ENCODE measurements at regions not wholly inside any gene's neighbourhood (a gene's known extent, or its start where the extent isn't known, plus 50 kb on each side); places are given as distances from the start of the nearest gene placed in this dataset.
A peak's percentile ranks its signal among the peaks of the same experiment; 100 is the strongest.

- DNase-seq = no peak
Observed at GRCh38 chr20:22652681-22653588, 68.6 kb upstream of the FOXA2 start.

GRCh38 chr20:22653658-22654642 is 69.6 kb upstream of the FOXA2 start:
- DNase-seq = no peak

- no peak for DNase-seq
Observed at GRCh38 chr20:22663528-22664025, 79.2 kb upstream of the FOXA2 start.

GRCh38 chr20:22667198-22667597 is 82.8 kb upstream of the FOXA2 start:
- DNase-seq = no peak

GRCh38 chr20:22672191-22672590 is 87.8 kb upstream of the FOXA2 start:
- no peak for DNase-seq

GRCh38 chr20:22673467-22673866 is 89.1 kb upstream of the FOXA2 start:
- DNase-seq = no peak

- DNase-seq = no peak
Observed at GRCh38 chr20:22675341-22675740, 91.0 kb upstream of the FOXA2 start.

- no peak for DNase-seq
Observed at GRCh38 chr20:22678678-22679077, 94.3 kb upstream of the FOXA2 start.

GRCh38 chr20:22679197-22679596 is 94.8 kb upstream of the FOXA2 start:
- no peak for DNase-seq

GRCh38 chr20:22680031-22680740 is 95.8 kb upstream of the FOXA2 start:
- DNase-seq = no peak

GRCh38 chr20:22681591-22682248 is 97.3 kb upstream of the FOXA2 start:
- no peak for DNase-seq

GRCh38 chr20:22682381-22682780 is 98.0 kb upstream of the FOXA2 start:
- no peak for DNase-seq

GRCh38 chr20:22684072-22684762 is 99.8 kb upstream of the FOXA2 start:
- peak; percentile 44 to 81 for DNase-seq

- no peak for DNase-seq
Observed at GRCh38 chr20:22684763-22685443, 100.5 kb upstream of the FOXA2 start.

GRCh38 chr20:22686097-22686496 is 101.7 kb upstream of the FOXA2 start:
- peak; percentile 11 to 36 for DNase-seq

GRCh38 chr20:22687676-22688349 is 103.4 kb upstream of the FOXA2 start:
- peak; percentile 13 to 16 for DNase-seq

- DNase-seq = peak; percentile 42 to 67
Observed at GRCh38 chr20:22688485-22688884, 104.1 kb upstream of the FOXA2 start.

- no peak for DNase-seq
Observed at GRCh38 chr20:22689266-22689665, 104.9 kb upstream of the FOXA2 start.

GRCh38 chr20:22690000-22690399 is 105.6 kb upstream of the FOXA2 start:
- no peak for DNase-seq

GRCh38 chr20:22690616-22691179 is 106.3 kb upstream of the FOXA2 start:
- no peak for DNase-seq
